ENCODE measurements at regions not wholly inside any gene's neighbourhood (a gene's known extent, or its start where the extent isn't known, plus 50 kb on each side); places are given as distances from the start of the nearest gene placed in this dataset.
"Not testable (repeated sequence)": the region's sequence is repeated elsewhere in the genome, so short reads cannot be mapped to it uniquely, and the experiment has no call there.

DNA sequence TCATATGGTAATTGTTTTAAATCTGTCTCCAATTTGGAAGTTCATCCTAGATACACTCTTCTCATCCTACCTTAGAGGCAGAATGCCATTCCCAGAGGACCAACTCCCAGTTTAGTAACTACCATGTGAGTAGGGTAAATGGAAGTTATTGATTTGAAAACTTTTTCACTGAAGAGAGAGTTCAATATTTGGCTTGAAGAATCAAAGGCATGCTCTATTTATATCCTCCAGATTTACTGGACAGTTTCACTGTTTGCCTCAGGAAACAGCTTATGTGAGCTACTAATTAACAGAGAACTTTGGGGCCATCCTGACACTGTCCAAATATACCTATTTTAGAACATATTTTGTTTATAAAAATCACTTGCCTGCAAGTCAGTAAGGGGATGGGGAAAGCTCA is 607.2 kb upstream of the GYPC start:
- Mint-ChIP-seq H3K27me3 (ENCODE audit: low read depth) (no peaks in the 10 kb centered on the region), H3K9me3 (peaks cover 21% of the 10 kb centered on the region), H3K4me1 (ENCODE audit: low read depth) (no peaks in the 10 kb centered on the region), H3K4me3 (no peak overlapping the region), H3K36me3 (ENCODE audit: insufficient read depth) (no peaks in the 10 kb centered on the region)
- ATAC-seq (no peak), DNase-seq (no peak)

DNA sequence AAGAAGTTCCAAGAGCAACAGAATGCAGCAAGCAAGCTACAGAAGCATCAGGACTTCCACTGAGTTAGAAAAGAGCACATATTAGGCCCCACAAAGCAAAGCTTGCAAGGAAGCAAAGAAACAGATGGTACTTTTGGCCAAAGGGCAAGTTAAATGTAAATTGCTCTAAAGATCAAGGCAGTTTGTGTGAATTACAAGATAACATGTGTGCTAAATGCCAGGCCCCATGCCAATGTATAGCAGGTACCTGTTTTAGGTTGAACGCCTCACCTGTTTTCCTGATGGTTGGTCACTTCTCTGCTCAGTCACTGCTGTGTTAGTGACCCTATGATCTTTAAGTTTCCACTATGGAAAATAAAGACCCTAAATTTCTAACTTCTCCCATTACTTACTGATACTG is 606.5 kb upstream of the GYPC start:
- Mint-ChIP-seq H3K9me3 (peaks cover 28% of the 10 kb centered on the region), H3K27me3 (ENCODE audit: low read depth) (no peaks in the 10 kb centered on the region), H3K4me1 (ENCODE audit: low read depth) (no peaks in the 10 kb centered on the region), H3K4me3 (no peak overlapping the region), H3K36me3 (ENCODE audit: insufficient read depth) (no peaks in the 10 kb centered on the region)
- DNase-seq (no peak), ATAC-seq (no peak)

DNA sequence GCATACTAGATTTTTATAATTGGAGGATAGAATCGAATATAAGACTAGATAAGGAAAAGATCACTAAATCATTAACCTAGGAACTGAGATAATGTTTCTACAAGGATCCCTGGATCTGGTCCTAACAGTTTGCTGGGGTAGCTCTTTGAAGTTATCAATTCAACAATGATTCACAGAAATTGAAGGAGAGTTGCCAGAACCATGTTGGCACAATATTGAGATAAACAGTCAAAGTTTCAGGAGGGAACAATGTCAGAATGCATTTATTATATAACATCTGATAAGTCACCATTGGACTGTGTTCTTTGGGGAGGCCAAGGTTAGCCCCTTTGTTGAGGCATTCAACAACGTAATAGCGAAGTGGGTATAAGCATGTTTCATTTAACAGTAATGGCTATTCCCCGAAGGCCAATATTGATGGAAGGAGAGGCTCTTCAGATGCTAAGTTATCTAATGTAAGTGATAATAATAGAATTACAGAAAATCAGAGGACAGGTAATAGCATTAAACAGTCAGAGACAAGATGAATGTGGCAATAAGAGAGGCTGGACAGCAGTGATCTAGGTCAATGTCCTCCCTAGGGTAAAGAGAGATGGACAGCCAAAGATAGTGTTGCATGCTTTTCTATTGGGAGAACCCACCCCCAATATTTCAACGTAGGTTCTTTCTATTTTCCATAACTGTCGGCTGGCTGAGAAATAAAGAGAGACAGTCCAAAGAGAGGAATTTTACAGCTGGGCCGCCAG is 604.8 kb upstream of the GYPC start:
- Mint-ChIP-seq H3K36me3 (ENCODE audit: insufficient read depth) (no peaks in the 10 kb centered on the region), H3K4me1 (ENCODE audit: low read depth) (no peaks in the 10 kb centered on the region), H3K4me3 (no peak overlapping the region), H3K27me3 (ENCODE audit: low read depth) (no peaks in the 10 kb centered on the region), H3K9me3 (peaks cover 29% of the 10 kb centered on the region)
- ATAC-seq = no peak
- DNase-seq = no peak

DNA sequence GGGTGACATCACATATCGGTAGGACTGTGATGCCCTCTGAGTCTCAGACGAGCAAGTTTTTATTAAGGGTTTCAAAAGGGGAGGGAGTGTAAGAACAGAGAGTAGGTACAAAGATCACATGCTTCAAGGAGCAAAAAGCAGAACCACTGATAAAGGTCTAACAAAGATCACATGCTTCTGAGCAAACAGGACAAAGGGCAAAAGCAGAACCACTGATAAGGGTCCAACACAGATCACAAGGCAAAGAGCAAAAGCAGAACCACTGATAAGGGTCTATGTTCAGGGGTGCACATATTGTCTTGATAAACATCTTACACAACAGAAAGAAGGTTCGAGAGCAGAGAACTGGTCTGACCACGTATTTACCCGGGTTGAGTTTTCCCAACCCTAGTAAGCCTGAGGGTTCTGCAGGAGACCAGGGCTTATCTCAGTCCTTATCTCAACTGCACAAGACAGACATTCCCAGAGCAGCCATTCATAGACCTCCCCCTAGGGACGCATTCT is 604.2 kb upstream of the GYPC start:
- not testable (repeated sequence) for ATAC-seq; H3K27me3 Mint-ChIP-seq (ENCODE audit: low read depth); H3K4me3 Mint-ChIP-seq; H3K4me1 Mint-ChIP-seq (ENCODE audit: low read depth); H3K36me3 Mint-ChIP-seq (ENCODE audit: insufficient read depth); DNase-seq
- H3K9me3 Mint-ChIP-seq = peaks cover 29% of the 10 kb centered on the region

DNA sequence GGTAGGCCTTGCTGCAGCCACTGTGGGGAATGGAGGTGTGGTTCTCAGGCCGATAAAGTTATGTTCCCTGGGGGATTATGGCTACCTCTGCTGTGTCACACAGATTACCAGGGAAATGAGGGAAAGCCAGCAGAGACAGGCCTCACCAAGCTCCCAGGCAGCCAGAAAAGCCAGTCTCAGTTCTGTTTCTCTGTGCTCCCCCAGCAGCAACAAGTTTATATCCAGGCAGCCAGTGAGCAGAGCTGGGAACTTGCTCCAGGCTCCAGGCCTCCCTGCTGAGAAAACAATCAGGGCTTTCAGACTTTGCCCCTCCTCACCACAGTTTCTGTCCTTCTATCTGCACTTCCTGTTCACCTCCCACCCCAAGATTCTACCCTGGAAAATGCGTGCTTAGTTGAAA is 596.6 kb upstream of the GYPC start:
- Mint-ChIP-seq H3K36me3 (ENCODE audit: insufficient read depth) (no peaks in the 10 kb centered on the region), H3K4me3 (no peak overlapping the region), H3K4me1 (ENCODE audit: low read depth) (no peaks in the 10 kb centered on the region), H3K27me3 (ENCODE audit: low read depth) (no peaks in the 10 kb centered on the region), H3K9me3 (peaks cover 40% of the 10 kb centered on the region)
- no peak for ATAC-seq
- DNase-seq = no peak

DNA sequence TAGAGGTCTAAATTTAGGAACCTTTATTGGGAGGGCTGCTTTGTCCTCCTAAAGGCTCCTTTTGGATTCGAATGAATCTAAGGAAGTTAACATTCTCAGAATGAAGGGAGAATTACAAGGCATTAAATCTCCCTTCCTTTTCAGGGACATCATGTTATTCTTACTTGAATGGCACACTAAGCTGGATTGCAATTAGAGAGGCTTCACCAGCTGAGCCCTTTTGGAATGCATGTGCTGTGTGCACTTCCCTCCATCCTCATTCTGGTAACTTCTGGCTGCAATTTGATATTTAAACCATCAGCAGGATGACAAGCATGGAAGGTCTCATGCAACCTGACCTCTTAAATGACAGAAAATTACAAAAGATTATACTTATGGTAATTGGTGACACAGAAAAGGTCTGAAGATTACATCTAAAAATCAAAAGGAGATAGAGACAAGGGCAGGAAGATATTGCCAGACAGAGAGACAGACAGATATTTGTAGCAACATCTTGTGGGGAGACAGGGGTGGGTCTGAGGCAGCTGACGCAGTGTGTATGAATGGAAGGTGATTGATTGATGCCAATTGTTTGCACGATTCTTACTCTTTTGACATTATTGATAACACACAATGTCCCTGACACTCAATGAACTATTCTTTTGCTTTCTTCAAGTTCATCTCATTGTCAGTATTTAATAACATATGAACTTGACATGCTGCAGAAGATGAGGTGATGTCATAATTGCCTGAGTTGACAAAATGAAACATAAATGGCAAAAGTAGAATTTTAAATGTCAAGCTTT is 570.8 kb upstream of the GYPC start:
- DNase-seq = no peak
- no peaks in the 10 kb centered on the region for H3K4me1 Mint-ChIP-seq (ENCODE audit: low read depth)
- no peak overlapping the region for H3K4me3 Mint-ChIP-seq
- no peak for ATAC-seq
- no peaks in the 10 kb centered on the region for H3K36me3 Mint-ChIP-seq (ENCODE audit: insufficient read depth)
- H3K9me3 Mint-ChIP-seq = no peaks in the 10 kb centered on the region
- no peaks in the 10 kb centered on the region for H3K27me3 Mint-ChIP-seq (ENCODE audit: low read depth)

DNA sequence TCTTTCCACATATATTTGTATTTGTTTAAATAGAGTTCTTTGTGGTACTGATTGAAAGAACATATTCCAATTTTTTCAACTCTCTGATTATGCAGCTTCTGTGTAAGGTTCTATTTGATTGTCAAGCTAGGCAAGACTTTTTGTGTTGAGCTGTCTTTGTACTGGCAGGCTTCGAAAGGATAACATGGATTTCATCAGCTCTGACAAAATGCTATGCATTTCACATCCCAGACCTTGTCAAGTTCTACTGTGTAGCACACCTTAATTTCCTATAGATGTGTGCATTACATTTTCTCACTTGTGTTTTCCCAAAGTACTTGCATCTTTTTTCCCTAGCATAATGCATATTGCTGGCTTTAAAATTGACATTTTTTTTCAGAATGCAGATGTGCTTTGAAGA is 555.0 kb upstream of the GYPC start:
- Mint-ChIP-seq H3K4me3 (no peak overlapping the region), H3K4me1 (ENCODE audit: low read depth) (no peaks in the 10 kb centered on the region), H3K36me3 (ENCODE audit: insufficient read depth) (no peaks in the 10 kb centered on the region), H3K27me3 (ENCODE audit: low read depth) (no peaks in the 10 kb centered on the region), H3K9me3 (peaks cover 4% of the 10 kb centered on the region)
- DNase-seq (no peak), ATAC-seq (no peak)

DNA sequence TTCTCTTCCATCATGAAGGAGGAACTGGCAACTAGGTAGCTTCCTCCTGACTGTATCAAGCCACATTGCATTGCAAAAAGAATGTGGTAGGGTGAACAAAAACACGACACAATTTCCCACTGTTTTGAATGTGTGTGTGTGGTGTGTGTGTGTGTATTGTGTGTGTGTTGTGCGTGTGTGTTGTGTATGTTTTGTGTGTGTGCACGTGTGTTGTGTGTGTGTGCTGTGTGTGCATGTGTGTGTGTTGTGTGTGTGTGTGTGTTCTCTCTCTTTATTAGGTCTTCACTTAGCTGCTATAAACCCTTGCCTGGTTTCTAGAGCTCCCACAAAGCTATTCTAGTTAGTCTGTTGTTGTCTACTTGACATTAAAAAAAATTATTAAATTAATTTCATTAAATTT is 550.0 kb upstream of the GYPC start:
- ATAC-seq = no peak

DNA sequence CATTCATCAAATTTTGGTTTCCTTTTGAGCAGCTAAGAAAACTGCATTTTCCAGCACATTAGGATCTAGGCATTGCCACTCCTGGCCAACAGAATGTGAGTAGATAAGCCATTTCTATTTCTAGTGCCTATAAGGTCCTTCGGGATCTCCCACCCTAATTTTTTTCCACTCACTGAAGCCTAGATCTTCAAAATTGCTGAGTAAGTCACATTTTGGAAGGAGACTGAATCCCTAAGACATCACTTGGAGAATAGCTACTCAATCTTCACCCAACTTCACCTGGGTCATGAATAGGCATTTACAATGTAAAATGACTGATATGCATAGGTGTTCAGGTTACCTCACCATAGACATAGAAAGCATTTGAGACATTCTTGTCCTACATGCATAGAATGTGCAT is 548.1 kb upstream of the GYPC start:
- no peak for DNase-seq
- Mint-ChIP-seq H3K36me3 (ENCODE audit: insufficient read depth) (no peaks in the 10 kb centered on the region), H3K9me3 (peaks cover 4% of the 10 kb centered on the region), H3K4me3 (no peak overlapping the region), H3K27me3 (ENCODE audit: low read depth) (no peaks in the 10 kb centered on the region), H3K4me1 (ENCODE audit: low read depth) (no peaks in the 10 kb centered on the region)
- no peak for ATAC-seq

More for the DNA sequence above, 550.0 kb upstream of the GYPC start:
- Mint-ChIP-seq H3K27me3 (ENCODE audit: low read depth) (no peaks in the 10 kb centered on the region), H3K4me3 (no peak overlapping the region), H3K36me3 (ENCODE audit: insufficient read depth) (no peaks in the 10 kb centered on the region), H3K4me1 (ENCODE audit: low read depth) (no peaks in the 10 kb centered on the region), H3K9me3 (peaks cover 4% of the 10 kb centered on the region)
- DNase-seq = no peak

DNA sequence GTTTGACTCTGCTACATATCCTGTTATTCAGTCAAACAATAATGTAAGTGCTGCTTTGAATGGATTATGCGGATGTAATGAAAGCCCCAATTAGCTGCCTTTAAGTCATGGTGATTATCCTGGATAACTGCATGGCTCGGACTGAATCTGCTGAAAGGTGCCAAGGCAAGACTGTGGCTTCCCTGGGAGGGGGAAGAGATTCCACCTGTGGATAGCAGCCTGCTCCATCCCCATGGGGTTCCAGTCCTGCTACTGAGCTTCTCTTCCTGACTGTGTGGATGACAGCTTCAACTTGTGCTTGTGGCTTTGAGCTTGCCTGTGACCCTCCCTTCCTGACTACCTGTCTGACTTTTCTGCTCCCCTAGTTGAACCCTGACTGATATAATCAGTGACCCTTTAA is 540.0 kb upstream of the GYPC start:
- Mint-ChIP-seq H3K9me3 (no peaks in the 10 kb centered on the region), H3K36me3 (ENCODE audit: insufficient read depth) (no peaks in the 10 kb centered on the region), H3K4me3 (no peak overlapping the region)

DNA sequence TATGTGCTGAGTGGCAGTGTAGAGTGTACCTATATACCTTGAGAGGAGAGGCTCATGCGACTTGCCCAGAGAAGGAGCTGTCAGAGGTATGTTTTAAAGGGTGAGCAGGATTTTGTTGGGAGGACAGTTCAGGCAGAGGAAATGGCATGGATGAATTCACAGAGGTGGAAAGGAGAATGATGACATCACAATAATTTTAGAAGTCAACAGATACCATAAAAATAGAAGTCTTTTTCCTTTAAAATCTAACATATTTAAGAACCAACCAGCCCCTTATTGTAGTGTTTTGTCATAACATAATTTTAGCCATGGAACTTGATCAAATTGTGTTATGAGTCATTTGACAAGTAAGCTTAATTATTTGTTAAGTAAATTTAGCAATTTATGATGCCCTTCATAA is 538.1 kb upstream of the GYPC start:
- DNase-seq = no peak
- Mint-ChIP-seq H3K27me3 (ENCODE audit: low read depth) (no peaks in the 10 kb centered on the region), H3K36me3 (ENCODE audit: insufficient read depth) (no peaks in the 10 kb centered on the region), H3K4me1 (ENCODE audit: low read depth) (no peaks in the 10 kb centered on the region), H3K9me3 (no peaks in the 10 kb centered on the region), H3K4me3 (no peak overlapping the region)
- ATAC-seq = no peak

More for the DNA sequence above, 540.0 kb upstream of the GYPC start:
- ATAC-seq = no peak
- Mint-ChIP-seq H3K4me1 (ENCODE audit: low read depth) (no peaks in the 10 kb centered on the region), H3K27me3 (ENCODE audit: low read depth) (no peaks in the 10 kb centered on the region)
- no peak for DNase-seq

DNA sequence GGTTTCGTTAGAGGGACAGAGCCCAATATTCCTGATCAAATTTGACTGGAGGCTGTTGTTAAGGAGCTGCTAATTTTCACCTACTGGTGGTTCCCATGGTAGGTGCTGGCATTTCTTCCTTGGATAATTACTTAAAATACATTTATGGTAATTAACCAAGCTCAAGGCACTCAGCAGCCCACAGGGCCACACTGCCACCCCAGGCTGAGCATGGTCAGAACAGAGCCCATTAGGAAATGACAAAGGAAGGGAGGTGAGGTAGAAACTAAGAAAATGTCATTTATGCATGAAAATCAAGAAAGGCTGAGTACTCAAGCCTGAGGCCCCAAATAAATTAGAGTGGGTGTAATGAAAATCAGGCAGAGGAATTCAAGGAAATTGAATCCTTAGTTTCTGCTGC is 510.2 kb upstream of the GYPC start:
- no peaks in the 10 kb centered on the region for H3K36me3 Mint-ChIP-seq (ENCODE audit: insufficient read depth)
- H3K9me3 Mint-ChIP-seq = peaks cover 8% of the 10 kb centered on the region
- no peak for ATAC-seq
- no peak for DNase-seq
- H3K4me1 Mint-ChIP-seq (ENCODE audit: low read depth) = no peaks in the 10 kb centered on the region
- H3K4me3 Mint-ChIP-seq = no peak overlapping the region
- no peaks in the 10 kb centered on the region for H3K27me3 Mint-ChIP-seq (ENCODE audit: low read depth)

DNA sequence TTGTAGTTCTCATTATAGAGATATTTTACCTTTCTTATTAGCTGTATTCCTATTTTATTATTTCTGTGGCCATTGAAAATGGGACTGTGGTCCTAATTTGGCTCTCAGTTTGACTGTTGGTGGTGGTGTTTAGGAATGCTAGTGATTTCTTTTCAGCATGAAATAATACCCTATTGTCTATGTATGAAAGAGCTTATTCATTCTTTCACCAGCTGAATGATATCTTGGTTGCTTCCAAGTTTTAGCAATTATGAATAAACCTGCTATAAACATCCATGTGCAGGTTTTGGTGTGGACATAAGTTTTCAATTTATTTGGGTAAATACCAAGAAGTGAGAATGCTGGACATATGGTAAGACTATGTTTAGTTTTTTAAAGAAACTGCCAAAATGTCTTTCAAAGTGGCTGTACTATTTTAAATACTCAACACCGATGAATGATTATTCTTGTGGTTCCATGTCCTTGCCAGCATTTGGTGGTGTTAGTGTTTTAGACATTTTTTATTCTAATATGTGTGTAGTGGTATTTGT is 501.6 kb upstream of the GYPC start:
- no peak overlapping the region for H3K4me3 Mint-ChIP-seq
- H3K4me1 Mint-ChIP-seq (ENCODE audit: low read depth) = no peaks in the 10 kb centered on the region
- DNase-seq (no peak), ATAC-seq (no peak)
- no peaks in the 10 kb centered on the region for H3K27me3 Mint-ChIP-seq (ENCODE audit: low read depth)
- H3K36me3 Mint-ChIP-seq (ENCODE audit: insufficient read depth) = no peaks in the 10 kb centered on the region
- peaks cover 13% of the 10 kb centered on the region for H3K9me3 Mint-ChIP-seq

DNA sequence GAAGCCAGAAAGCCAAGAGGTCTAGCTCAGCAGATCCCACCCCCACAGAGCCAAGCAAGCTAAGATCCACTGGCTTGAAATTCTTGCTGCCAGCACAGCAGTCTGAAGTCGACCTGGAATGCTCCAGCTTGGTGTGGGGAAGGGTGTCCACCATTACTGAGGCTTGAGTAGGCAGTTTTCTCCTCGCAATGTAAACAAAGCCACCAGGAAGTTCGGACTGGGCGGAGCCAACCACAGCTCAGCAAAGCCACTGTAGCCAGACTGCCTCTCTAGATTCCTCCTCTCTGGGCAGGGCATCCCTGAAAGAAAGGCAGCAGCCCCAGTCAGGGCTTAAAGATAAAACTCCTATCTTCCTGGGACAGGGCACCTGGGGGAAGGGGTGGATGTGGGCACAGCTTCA is 495.0 kb upstream of the GYPC start:
- DNase-seq; H3K9me3 Mint-ChIP-seq; H3K36me3 Mint-ChIP-seq (ENCODE audit: insufficient read depth); H3K4me3 Mint-ChIP-seq; H3K27me3 Mint-ChIP-seq (ENCODE audit: low read depth); H3K4me1 Mint-ChIP-seq (ENCODE audit: low read depth); ATAC-seq: not testable (repeated sequence)

All from activated T-cell treated with anti-CD3 and anti-CD28 coated beads, Interleukin-2, amount 50 U/mL, for 4 hours (primary cell).